Right lobe of liver (tissue), 6 donors: ENCODE measurements at regions not wholly inside any gene's neighbourhood (a gene's known extent, or its start where the extent isn't known, plus 50 kb on each side); places are given as distances from the start of the nearest gene placed in this dataset.
"Not testable (repeated sequence)": the region's sequence is repeated elsewhere in the genome, so short reads cannot be mapped to it uniquely, and the experiment has no call there.

ENCODE experiments used
- ATAC-seq, 4 donors: fragments of 200-7000 bp; cut with Tn5 transposase; one replicate each; pipeline ENCODE4 v1.9.1; 2020; ENCODE audit warnings: mild to moderate bottlenecking in 4 of 4, moderate library complexity in 4 of 4
- DNase-seq, 3 donors: peaks; one replicate each; pipeline ENCODE4 v3.0.0-alpha.2; 2020
- H3K27ac ChIP-seq, 3 donors: fragments of 200-600 bp; one replicate each; pipeline ENCODE4 v1.8.0; 2022
- H3K27me3 ChIP-seq, 2 donors: fragments of 200-600 bp; one replicate each; pipeline ENCODE4 v1.8.0; 2022
- H3K36me3 ChIP-seq, 4 donors: fragments of 200-600 bp; sonication (generic) in 1 of 4; one replicate each; pipeline versions ENCODE4 v1.5.1 to v1.8.0; 2017 to 2022; ENCODE audit warnings: control low read depth in 1 of 4
- H3K4me1 ChIP-seq, 4 donors: fragments of 200-600 bp; sonication (generic) in 1 of 4; one replicate each; pipeline versions ENCODE4 v1.5.1 to v1.8.0; 2017 to 2022; ENCODE audit warnings: control low read depth in 1 of 4
- H3K4me3 ChIP-seq, 3 donors: fragments of 200-600 bp; one replicate each; pipeline ENCODE4 v1.8.0; 2022
- H3K9me3 ChIP-seq, 4 donors: fragments of 200-600 bp; sonication (generic) in 1 of 4; one replicate each; pipeline versions ENCODE4 v1.5.1 to v1.8.0; 2017 to 2022; ENCODE audit warnings: control low read depth in 1 of 4
- CTCF ChIP-seq, 4 donors: fragments of 200-600 bp in 3 of 4; fragments of 450-650 bp in 1 of 4; IDR thresholded peaks; one replicate each; pipeline versions ENCODE4 v1.5.1 to v1.8.0; 2016 to 2022; ENCODE audit warnings: antibody characterized with exemption in 4 of 4, mild to moderate bottlenecking in 2 of 4
- POLR2A ChIP-seq: fragments of 450-650 bp; IDR thresholded peaks from one replicate; pipeline ENCODE4 v1.6.1; 2017; ENCODE audit warnings: antibody characterized with exemption, mild to moderate bottlenecking
- WGBS: methylation state at CpG from one replicate; pipeline ENCODE4 v1.1.6; 2018; ENCODE audit warnings: low coverage, low lambda C conversion rate; ENCODE audit not compliant: insufficient coverage; ENCODE audit errors: missing lambda C conversion rate; 5-methylcytosine and 5-hydroxymethylcytosine counted together
- intact Hi-C, 2 donors: fragments of 100-400 bp; cut with DNase I; formaldehyde crosslinking; loops; one replicate each; pipeline versions ENCODE4 v1.11.2 to v1.14.1; 2022
- donor health status: DM: no; HTN: yes; CAD: no.
- donor health status: DM: no; HTN: no; CAD: no.
- donor health status: DM: no; HTN: no; CAD: no.
- donor health status: DM: no; HTN: yes; CAD: no.
- donor health status: DM: no; HTN: yes; CAD: no.

- H3K36me3 ChIP-seq, result no peaks in the 10 kb centered on the region
- TF ChIP-seq CTCF (IDR thresholded peaks at IDR 0.05) (no peak), POLR2A (no peak)
- intact Hi-C loops, result no loop called here
- no peak overlapping the region for H3K27ac ChIP-seq
- H3K4me1 ChIP-seq, result no peaks in the 10 kb centered on the region
- no peaks in the 10 kb centered on the region for H3K27me3 ChIP-seq
- H3K9me3 ChIP-seq, result no peaks in the 10 kb centered on the region
- no peak for ATAC-seq
- WGBS, result 57% methylated on average over 12 of the region's 12 CpGs
- H3K4me3 ChIP-seq, result no peak overlapping the region
- DNase-seq, result no peak
Measured at GRCh38 chr16:17963185-17963836, 373.2 kb downstream of the NPIPA8 start.

- Histone ChIP-seq H3K4me3 (no peak overlapping the region), H3K36me3 (no peaks in the 10 kb centered on the region), H3K27me3 (no peaks in the 10 kb centered on the region), H3K9me3 (no peaks in the 10 kb centered on the region), H3K4me1 (no peaks in the 10 kb centered on the region), H3K27ac (no peak overlapping the region)
- TF ChIP-seq POLR2A (no peak), CTCF (IDR thresholded peaks at IDR 0.05) (no peak)
- intact Hi-C loops, result no loop called here
- ATAC-seq (no peak), DNase-seq (no peak)
- 55% methylated on average over 3 of the region's 3 CpGs for WGBS
Measured at GRCh38 chr16:17962726-17963125, 373.8 kb downstream of the NPIPA8 start.

GRCh38 chr16:17961822-17962221 is 374.7 kb downstream of the NPIPA8 start:
- DNase-seq, H3K4me1 ChIP-seq, H3K27ac ChIP-seq, H3K4me3 ChIP-seq, ATAC-seq, H3K9me3 ChIP-seq, intact Hi-C loops, H3K27me3 ChIP-seq, H3K36me3 ChIP-seq: not testable (repeated sequence)
- 80% methylated on average over 7 of the region's 8 CpGs for WGBS

GRCh38 chr16:17951378-17951777 is 385.2 kb downstream of the NPIPA8 start:
- no peaks in the 10 kb centered on the region for H3K9me3 ChIP-seq
- intact Hi-C loops, result no loop called here
- TF ChIP-seq POLR2A, result no peak
- TF ChIP-seq CTCF (IDR thresholded peaks at IDR 0.05), result no peak
- no peaks in the 10 kb centered on the region for H3K36me3 ChIP-seq
- ATAC-seq (no peak), DNase-seq (no peak)
- no peak overlapping the region for H3K4me3 ChIP-seq
- WGBS, result 48% methylated on average over 4 of the region's 4 CpGs
- H3K27me3 ChIP-seq, result no peaks in the 10 kb centered on the region
- H3K27ac ChIP-seq, result no peak overlapping the region
- H3K4me1 ChIP-seq, result peaks cover 0 to 25% (median 11%) of the 10 kb centered on the region in 4 donors

GRCh38 chr16:17949982-17950250 is 386.6 kb downstream of the NPIPA8 start:
- Histone ChIP-seq H3K9me3 (no peaks in the 10 kb centered on the region), H3K27ac (no peak overlapping the region), H3K4me3 (no peak overlapping the region), H3K36me3 (no peaks in the 10 kb centered on the region), H3K27me3 (no peaks in the 10 kb centered on the region), H3K4me1 (peaks cover 0 to 40% (median 15%) of the 10 kb centered on the region in 4 donors)
- DNase-seq (no peak), ATAC-seq (no peak)
- 16% methylated on average over 4 of the region's 4 CpGs for WGBS
- intact Hi-C loops, result no loop called here
- TF ChIP-seq POLR2A, result no peak
- TF ChIP-seq CTCF (IDR thresholded peaks at IDR 0.05), result no peak
